ENCODE measurements at regions not wholly inside any gene's neighbourhood (a gene's known extent, or its start where the extent isn't known, plus 50 kb on each side); places are given as distances from the start of the nearest gene placed in this dataset.

- H3K27ac ChIP-seq = no peak overlapping the region
- H3K36me3 ChIP-seq = no peaks in the 10 kb centered on the region
- no peaks in the 10 kb centered on the region for H3K9me3 ChIP-seq (replicated peaks in 1 of 11)
- no peak overlapping the region for H3K9ac ChIP-seq
- TF ChIP-seq Cebpa-rat (IDR thresholded peaks at IDR 0.05) = no peak
- H3K4me1 ChIP-seq = peaks cover 0 to 4% (median 0%) of the 10 kb centered on the region in 10 experiments; a peak in 1 of 20 replicates
- no peaks in the 10 kb centered on the region for H4K20me1 ChIP-seq
- no peak overlapping the region for H3K4me3 ChIP-seq
- H3K27me3 ChIP-seq = no peaks in the 10 kb centered on the region
- H3K4me2 ChIP-seq = no peak overlapping the region
Measured at GRCh38 chr3:99532246-99532645, 106.1 kb upstream of the COL8A1 start.

GRCh38 chr3:99529265-99529664, 109.1 kb upstream of the COL8A1 start:
- H3K27me3 ChIP-seq = no peaks in the 10 kb centered on the region
- TF ChIP-seq Cebpa-rat (IDR thresholded peaks at IDR 0.05) = no peak

GRCh38 chr3:99526921-99527320, 111.5 kb upstream of the COL8A1 start:
- no peak overlapping the region for H3K27ac ChIP-seq
- no peaks in the 10 kb centered on the region for H3K36me3 ChIP-seq
- H4K20me1 ChIP-seq = no peaks in the 10 kb centered on the region
- H3K9ac ChIP-seq = no peak overlapping the region
- H3K9me3 ChIP-seq (replicated peaks in 1 of 11) = no peaks in the 10 kb centered on the region
- TF ChIP-seq Cebpa-rat (IDR thresholded peaks at IDR 0.05) = no peak
- no peak overlapping the region for H3K4me3 ChIP-seq
- no peaks in the 10 kb centered on the region for H3K4me1 ChIP-seq
- no peak overlapping the region for H3K4me2 ChIP-seq
- H3K27me3 ChIP-seq = no peaks in the 10 kb centered on the region

More at GRCh38 chr3:99529265-99529664, 109.1 kb upstream of the COL8A1 start:
- no peaks in the 10 kb centered on the region for H3K36me3 ChIP-seq
- H3K4me3 ChIP-seq = no peak overlapping the region
- no peak overlapping the region for H3K4me2 ChIP-seq
- H3K9ac ChIP-seq = no peak overlapping the region
- no peaks in the 10 kb centered on the region for H3K9me3 ChIP-seq (replicated peaks in 1 of 11)
- H3K4me1 ChIP-seq = no peaks in the 10 kb centered on the region
- no peaks in the 10 kb centered on the region for H4K20me1 ChIP-seq
- no peak overlapping the region for H3K27ac ChIP-seq

- Histone ChIP-seq H3K9ac (no peak overlapping the region), H3K9me3 (replicated peaks in 1 of 11) (no peaks in the 10 kb centered on the region), H3K4me1 (no peaks in the 10 kb centered on the region)
Measured at GRCh38 chr3:99524559-99524958, 113.8 kb upstream of the COL8A1 start.

DNA sequence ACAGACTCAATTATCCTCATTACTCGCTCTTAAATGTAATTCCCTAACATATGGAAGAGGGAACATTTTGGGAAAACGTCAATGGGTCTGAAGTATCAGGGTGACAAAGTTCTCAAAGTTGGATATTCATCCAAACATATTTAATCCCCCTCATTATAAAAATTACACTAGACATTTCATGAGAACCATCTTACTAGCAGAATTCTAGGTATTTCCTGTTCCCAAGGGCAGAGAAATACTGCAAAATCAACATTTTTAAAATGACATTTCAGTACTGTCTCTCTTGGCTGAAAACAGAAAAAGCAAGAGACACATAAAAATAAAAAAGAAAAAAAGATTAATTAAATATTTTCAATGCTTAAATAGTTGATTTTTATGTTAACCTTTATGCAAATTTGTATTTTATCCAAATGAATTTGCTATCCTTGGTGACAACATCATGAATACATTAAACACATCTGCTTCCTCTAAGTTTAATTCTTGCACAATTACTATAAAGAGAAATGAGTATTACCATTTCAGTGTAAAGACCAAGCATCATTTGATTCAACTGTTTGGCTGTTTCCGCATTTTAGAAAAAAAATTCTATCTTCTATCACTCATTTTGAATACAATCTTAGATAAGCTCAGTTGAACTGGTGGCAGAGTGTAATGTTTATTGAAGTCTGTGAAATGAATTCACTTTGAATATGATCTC, 114.8 kb upstream of the COL8A1 start:
- Histone ChIP-seq H3K36me3 (no peaks in the 10 kb centered on the region), H3K9ac (no peak overlapping the region), H3K4me1 (no peaks in the 10 kb centered on the region), H3K27me3 (no peaks in the 10 kb centered on the region), H4K20me1 (no peaks in the 10 kb centered on the region), H3K27ac (no peak overlapping the region), H3K4me2 (no peak overlapping the region), H3K9me3 (replicated peaks in 1 of 11) (no peaks in the 10 kb centered on the region), H3K4me3 (no peak overlapping the region)
- TF ChIP-seq Cebpa-rat (IDR thresholded peaks at IDR 0.05) = no peak

More at GRCh38 chr3:99524559-99524958, 113.8 kb upstream of the COL8A1 start:
- no peaks in the 10 kb centered on the region for H3K27me3 ChIP-seq
- H4K20me1 ChIP-seq = no peaks in the 10 kb centered on the region
- no peak overlapping the region for H3K27ac ChIP-seq
- TF ChIP-seq Cebpa-rat (IDR thresholded peaks at IDR 0.05) = no peak
- H3K36me3 ChIP-seq = no peaks in the 10 kb centered on the region
- H3K4me2 ChIP-seq = no peak overlapping the region
- no peak overlapping the region for H3K4me3 ChIP-seq

- Histone ChIP-seq H4K20me1 (no peaks in the 10 kb centered on the region), H3K36me3 (no peaks in the 10 kb centered on the region), H3K9me3 (replicated peaks in 1 of 11) (no peaks in the 10 kb centered on the region), H3K4me3 (no peak overlapping the region), H3K4me2 (no peak overlapping the region), H3K9ac (no peak overlapping the region), H3K4me1 (no peaks in the 10 kb centered on the region), H3K27ac (no peak overlapping the region), H3K27me3 (no peaks in the 10 kb centered on the region)
- no peak for TF ChIP-seq Cebpa-rat (IDR thresholded peaks at IDR 0.05)
Measured at GRCh38 chr3:99522147-99522546, 116.2 kb upstream of the COL8A1 start.

GRCh38 chr3:99521551-99521950, 116.8 kb upstream of the COL8A1 start:
- H3K27ac ChIP-seq = no peak overlapping the region
- H3K4me2 ChIP-seq = no peak overlapping the region
- no peak for TF ChIP-seq Cebpa-rat (IDR thresholded peaks at IDR 0.05)
- H3K9me3 ChIP-seq (replicated peaks in 1 of 11) = no peaks in the 10 kb centered on the region
- H4K20me1 ChIP-seq = no peaks in the 10 kb centered on the region
- H3K27me3 ChIP-seq = no peaks in the 10 kb centered on the region
- H3K9ac ChIP-seq = no peak overlapping the region
- no peaks in the 10 kb centered on the region for H3K36me3 ChIP-seq
- no peaks in the 10 kb centered on the region for H3K4me1 ChIP-seq
- H3K4me3 ChIP-seq = no peak overlapping the region

DNA sequence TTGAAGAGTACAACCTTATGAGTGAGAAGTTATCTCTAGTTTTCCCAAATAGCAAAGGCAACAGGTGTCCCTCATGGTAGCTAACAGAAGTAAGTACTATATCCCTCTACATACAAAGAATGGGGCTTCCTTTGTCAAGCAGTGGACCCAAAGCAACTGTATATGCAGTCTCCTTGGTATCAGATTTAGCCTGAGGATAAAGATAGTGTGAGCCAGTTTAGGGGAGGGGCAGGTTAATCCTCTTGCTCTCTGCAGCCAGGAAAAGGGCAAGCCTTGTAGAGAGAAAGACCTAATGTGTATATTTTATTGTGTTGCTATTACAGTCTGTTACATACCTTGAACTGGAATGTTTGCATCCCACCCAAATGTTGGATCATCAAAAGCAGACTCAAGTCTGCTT, 117.9 kb upstream of the COL8A1 start:
- Histone ChIP-seq H3K9me3 (replicated peaks in 1 of 11) (no peaks in the 10 kb centered on the region), H3K4me3 (no peak overlapping the region), H3K9ac (no peak overlapping the region), H3K27me3 (no peaks in the 10 kb centered on the region), H3K4me2 (no peak overlapping the region), H3K36me3 (no peaks in the 10 kb centered on the region), H4K20me1 (no peaks in the 10 kb centered on the region), H3K4me1 (no peaks in the 10 kb centered on the region), H3K27ac (no peak overlapping the region)
- no peak for TF ChIP-seq Cebpa-rat (IDR thresholded peaks at IDR 0.05)

GRCh38 chr3:99516936-99517335, 121.5 kb upstream of the COL8A1 start:
- H3K27me3 ChIP-seq = no peaks in the 10 kb centered on the region
- no peak for TF ChIP-seq Cebpa-rat (IDR thresholded peaks at IDR 0.05)
- H3K9me3 ChIP-seq (replicated peaks in 1 of 11) = no peaks in the 10 kb centered on the region
- no peak overlapping the region for H3K4me2 ChIP-seq
- H3K9ac ChIP-seq = no peak overlapping the region
- H3K4me3 ChIP-seq = no peak overlapping the region
- H3K36me3 ChIP-seq = no peaks in the 10 kb centered on the region
- H4K20me1 ChIP-seq = no peaks in the 10 kb centered on the region
- H3K4me1 ChIP-seq = no peaks in the 10 kb centered on the region
- no peak overlapping the region for H3K27ac ChIP-seq

DNA sequence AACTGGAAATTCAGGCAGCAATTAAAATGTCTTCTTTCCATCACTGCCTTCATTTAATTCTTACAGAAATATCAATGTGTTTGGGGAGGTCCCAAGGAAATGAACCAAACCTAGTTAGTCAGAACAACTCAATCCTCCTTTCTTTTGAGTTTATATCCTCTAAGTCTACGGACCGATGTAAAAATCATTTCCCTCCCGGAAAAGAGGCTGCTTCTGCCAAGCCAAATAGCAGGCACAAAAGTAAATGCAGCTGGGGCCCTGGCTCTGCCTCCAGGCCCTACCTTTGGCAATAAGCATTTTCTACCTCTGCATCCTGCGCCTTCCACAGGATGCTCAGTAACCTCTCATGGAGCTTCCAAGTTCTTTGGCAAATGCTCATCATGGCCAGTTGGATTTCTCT, 122.5 kb upstream of the COL8A1 start:
- Histone ChIP-seq H3K4me1 (no peaks in the 10 kb centered on the region), H3K27ac (no peak overlapping the region), H4K20me1 (no peaks in the 10 kb centered on the region), H3K4me2 (no peak overlapping the region), H3K9me3 (replicated peaks in 1 of 11) (no peaks in the 10 kb centered on the region), H3K36me3 (no peaks in the 10 kb centered on the region), H3K4me3 (no peak overlapping the region), H3K27me3 (no peaks in the 10 kb centered on the region), H3K9ac (no peak overlapping the region)
- no peak for TF ChIP-seq Cebpa-rat (IDR thresholded peaks at IDR 0.05)
